ENCODE measurements at regions not wholly inside any gene's neighbourhood (a gene's known extent, or its start where the extent isn't known, plus 50 kb on each side); places are given as distances from the start of the nearest gene placed in this dataset.
"Not testable (repeated sequence)": the region's sequence is repeated elsewhere in the genome, so short reads cannot be mapped to it uniquely, and the experiment has no call there.

DNA sequence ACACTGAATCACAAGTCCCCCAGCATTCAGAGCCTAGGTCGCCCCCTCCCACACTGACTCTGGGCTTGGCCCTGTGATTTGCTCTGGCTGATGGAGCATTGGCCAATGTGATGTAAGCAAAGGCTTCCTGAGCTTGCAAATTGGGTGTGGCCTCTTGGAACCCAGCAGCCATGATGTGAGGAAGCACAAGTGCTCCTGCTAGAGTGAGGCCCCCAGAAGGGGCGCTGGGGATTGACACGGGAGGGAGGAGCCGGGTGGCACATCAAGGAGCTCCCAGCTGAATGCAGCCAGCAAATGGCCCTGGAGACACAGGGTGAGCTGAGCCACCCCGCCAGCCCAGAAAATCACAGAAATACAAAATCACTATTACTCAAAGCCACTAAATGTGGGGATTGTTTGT is 308.5 kb downstream of the C16orf95 start:
- no peak for DNase-seq

- no peak for DNase-seq
Observed at GRCh38 chr16:87012954-87013938, 303.9 kb downstream of the C16orf95 start.

- DNase-seq, result no peak
Observed at GRCh38 chr16:87014112-87014511, 303.1 kb downstream of the C16orf95 start.

DNA sequence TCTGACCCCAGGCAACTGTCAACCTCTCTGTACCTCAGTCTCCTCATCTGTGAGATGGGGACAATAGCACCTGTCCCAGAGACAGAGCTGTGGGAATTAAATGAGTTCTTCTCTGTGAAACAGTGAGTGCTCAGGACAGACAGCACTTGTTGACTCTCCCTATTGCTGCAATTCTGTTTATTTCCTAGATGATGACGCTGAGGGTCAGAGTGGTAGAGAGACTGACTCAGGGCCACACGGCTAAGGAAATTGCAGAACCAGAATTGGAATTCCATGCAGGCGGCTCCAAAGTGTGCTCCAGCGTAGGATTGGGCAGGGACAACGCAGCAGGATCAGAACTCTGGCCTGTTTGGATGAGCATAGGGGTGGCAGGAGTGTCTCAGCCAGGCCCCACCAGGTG is 302.2 kb downstream of the C16orf95 start:
- DNase-seq, result no peak

GRCh38 chr16:87016046-87017035 is 300.9 kb downstream of the C16orf95 start:
- no peak for DNase-seq

GRCh38 chr16:87017371-87018012 is 299.7 kb downstream of the C16orf95 start:
- no peak for DNase-seq

GRCh38 chr16:87025676-87026075 is 291.5 kb downstream of the C16orf95 start:
- no peak for DNase-seq

DNA sequence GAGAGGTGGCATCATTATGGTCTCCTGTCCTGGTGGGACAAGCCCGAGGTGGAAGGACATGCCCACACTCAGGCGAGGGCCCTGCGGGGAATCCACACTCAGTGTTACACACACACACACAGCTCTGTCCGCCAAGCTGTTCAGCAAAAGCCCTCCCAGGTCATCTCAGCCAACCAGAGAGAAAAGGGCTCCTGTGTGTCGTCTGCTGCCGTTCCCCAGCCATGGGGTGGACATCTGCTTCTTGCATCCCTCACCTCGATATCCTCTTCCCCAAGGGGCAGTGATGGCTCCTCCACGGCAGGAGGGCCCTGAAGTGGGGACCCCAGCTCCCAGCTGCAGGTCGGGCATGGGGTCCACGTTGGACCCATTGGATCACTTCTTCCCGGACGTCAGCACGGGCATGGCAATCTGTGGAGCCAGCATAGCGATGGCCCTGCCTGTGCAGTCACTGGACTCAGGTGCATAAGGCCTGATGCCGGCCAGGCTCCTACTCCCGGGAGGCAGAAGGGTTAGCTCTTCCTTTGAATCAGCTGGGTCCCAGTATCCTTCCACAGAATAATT is 290.1 kb downstream of the C16orf95 start:
- DNase-seq, result no peak

DNA sequence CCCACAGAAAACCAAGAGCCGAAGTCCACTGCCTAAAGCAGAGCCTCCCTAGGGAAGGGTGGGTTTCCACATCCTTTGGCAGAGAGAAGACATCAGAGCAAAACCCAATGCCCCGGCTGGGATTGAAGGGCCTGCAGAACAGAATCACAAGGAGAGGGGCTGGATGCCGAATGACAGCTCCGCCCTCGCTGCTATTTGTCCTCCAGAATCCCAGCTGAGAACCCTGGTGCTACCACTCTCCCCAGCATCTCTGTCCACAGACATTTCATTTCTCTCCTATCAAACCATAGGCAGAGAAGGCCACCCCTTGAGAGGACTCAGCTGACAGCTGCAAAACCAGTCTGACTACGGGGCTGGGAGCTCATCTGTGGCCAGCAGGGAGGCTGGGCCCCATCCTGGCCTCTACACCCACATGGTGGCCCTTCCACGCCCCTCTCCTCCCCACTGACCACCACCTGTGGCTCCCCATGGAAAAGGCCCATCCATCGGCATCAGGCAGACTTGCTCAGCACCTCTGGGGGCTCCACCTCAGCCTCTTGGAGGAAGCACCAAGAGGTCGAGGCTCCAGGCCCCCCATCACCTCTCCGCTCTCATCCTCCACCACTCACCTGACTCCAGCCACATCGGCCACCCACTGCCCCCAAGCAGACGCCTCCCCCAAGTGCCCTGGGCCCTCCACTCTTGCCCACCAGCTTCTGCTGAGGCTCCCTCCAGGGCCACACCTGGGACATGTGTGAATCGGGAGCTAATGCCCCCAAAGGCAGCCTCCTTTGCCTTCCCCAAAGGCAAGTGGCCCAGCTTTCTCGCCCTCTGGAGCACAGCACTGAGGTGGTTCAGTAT is 288.5 kb downstream of the C16orf95 start:
- no peak for DNase-seq

DNA sequence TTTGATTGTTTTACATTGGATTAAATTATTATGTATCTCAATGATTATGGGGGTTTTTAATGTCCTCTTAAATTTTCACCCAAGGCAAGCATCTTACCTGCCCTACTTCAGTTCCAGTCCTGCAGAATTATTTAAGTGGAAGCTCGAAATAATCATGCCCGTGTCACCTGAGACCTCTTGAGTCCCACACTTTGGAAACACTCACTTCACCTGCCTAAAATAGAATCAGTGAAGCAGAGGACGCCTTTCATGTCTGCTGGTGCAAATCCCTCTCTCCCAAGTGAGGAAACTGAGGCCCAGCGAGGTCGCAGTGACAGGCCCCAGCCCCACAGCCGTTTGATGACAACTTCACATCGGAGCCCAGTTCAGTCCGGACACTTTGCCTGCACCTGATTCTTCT is 284.6 kb downstream of the C16orf95 start:
- DNase-seq, result no peak

GRCh38 chr16:87033021-87033471 is 284.1 kb downstream of the C16orf95 start:
- no peak for DNase-seq

DNA sequence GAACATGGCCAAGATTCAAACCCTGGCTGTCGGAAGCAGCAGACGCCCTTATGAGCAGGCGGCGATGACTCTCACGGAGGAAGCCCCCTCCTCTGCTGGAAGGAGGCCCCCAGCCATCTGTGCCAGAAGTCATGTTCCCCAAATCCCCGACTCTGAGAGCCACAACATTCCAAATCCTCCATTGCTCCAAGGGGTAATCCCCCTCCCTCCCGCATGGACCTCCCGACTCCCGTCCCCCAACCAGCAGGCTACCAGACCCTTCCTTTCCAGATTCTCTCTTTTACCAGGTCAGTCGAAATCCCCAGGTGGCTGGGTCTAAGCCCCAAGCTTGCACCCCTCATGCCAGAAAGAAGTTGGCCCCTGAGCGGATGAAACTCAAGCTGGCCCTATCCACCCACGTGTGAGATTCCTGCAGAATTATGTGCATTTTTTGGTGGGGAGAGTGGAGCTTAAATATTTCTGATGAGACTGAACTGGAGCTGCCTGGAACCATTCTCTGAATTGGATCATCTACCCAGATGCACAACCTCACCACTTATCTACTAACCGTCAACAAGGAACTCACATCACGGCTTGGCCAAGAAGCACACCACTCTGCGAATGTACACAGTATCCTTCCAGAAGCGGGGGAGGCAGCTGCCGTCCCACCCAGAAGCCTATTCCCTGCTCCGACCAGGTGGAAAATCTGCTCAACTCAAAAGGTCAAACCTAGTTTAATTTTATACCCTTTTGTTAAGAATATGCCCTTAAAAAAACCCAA is 283.5 kb downstream of the C16orf95 start:
- no peak for DNase-seq

GRCh38 chr16:87034317-87034716 is 282.9 kb downstream of the C16orf95 start:
- no peak for DNase-seq

GRCh38 chr16:87035053-87035452 is 282.1 kb downstream of the C16orf95 start:
- no peak for DNase-seq

DNA sequence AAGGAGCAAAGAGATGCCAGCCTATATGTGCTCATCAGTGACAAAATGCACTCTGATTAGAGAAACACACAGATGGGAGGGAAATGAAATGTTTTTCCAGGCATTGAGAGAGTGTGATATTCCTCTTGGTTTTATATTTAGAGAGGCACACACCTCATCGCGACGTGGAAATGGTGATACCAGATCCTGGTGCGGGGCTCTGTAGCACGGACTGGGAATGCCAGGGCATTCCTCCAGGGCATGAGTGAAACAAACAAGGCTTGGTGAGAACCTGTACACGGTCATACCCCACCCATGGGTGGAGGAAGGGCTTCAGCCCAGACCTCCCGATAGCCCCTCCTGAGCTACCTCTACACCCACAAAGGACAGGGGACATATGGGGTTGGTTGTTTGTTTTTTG is 280.2 kb downstream of the C16orf95 start:
- no peak for DNase-seq

GRCh38 chr16:87038528-87038927 is 278.7 kb downstream of the C16orf95 start:
- not testable (repeated sequence) for DNase-seq

DNA sequence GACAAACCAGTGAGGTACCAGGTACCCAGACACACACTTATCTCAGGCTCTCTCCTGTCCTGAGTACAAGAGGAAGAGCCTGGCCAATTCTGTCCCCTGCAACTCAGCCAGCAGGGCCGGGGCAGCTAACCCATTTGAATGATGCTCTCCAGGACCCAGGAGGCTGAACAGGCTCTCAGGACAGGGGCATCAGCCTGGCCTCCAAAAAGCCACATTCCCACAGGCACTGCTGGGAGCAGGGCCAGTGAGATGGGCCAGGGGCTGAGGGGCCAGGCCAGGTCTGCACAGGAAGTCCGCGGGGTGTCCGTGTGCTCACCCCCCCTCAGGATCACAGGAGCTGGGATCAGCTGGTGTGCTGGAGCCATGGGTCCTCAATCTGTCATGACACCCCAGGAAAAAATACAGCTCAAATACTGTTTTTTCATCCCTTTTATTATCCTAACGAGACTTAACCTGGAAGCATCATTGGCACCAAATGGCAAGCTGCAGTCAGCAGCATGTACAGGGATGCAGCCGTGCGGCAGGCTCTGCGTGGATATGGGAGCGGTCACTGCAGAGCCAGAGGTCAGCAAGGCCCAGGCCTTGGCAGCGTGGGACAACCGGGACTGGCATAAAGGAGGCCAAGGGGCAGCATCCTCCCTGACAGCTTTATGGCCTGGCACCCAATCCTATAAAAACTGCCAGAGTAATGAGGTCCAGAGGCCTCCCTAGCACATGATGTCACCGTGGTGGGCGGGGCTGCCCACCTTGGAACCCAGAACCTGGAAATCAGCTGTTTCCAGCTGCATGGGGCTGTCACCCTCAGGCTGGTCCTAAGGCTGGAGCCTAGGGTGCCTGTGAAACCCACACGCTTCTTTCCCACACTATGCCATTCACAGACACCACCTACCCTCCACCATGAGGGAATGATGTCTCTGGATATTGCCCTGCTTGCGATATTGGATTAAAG is 276.7 kb downstream of the C16orf95 start:
- no peak for DNase-seq

- no peak for DNase-seq
Observed at GRCh38 chr16:87041286-87041685, 275.9 kb downstream of the C16orf95 start.

- DNase-seq, result no peak
Observed at GRCh38 chr16:87042551-87043230, 274.5 kb downstream of the C16orf95 start.
